ENCODE measurements at regions not wholly inside any gene's neighbourhood (a gene's known extent, or its start where the extent isn't known, plus 50 kb on each side); places are given as distances from the start of the nearest gene placed in this dataset.

DNA sequence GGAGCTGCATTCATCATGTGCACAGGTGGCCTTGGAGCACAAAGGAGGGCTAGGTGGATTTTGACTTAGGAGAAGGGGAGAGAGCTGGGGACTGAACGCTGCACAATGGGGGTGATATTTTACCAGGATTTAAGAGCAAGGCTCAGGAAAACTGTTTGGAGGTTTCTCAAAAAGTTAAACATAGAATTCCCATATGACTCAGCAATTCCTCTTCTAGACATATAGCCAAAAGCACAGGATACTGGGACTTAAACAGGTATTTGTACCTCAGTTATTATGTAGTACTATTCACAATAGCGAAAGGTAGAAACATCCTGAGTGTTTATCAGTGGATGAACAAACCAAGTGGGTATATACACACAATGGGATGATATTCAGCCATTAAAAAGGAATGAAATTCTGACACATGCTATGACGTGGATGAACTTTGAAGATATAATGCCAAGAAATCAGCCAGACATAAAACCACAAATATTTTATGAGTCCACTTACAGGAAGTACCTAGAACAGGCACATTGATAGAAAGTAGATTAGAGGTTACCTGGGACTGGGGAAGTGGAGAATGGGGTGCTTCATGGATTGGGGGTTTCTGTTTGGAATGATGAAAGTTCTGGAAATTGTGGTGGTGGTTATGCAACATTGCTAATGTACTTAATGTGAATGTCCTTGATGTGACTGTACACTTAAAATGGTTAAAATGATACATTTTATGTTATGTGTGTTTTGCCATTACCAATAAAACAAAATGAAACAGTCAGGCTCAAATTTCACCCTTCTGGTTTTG, 216.9 kb downstream of the HAUS1 start:
- no peak overlapping the region for H2BK12ac ChIP-seq (ENCODE audit: low read length)
- no peak overlapping the region for H3K18ac ChIP-seq (ENCODE audit: low read length)
- H3K79me2 ChIP-seq (ENCODE audit: control insufficient read depth, insufficient read depth, low read length, poor library complexity): no peaks in the 10 kb centered on the region
- H4K91ac ChIP-seq (ENCODE audit: low read depth, low read length): no peak overlapping the region
- H3K36me3 ChIP-seq (ENCODE audit: control insufficient read depth in 1 of 2, insufficient read depth in 2 of 2, low read length in 2 of 2): no peaks in the 10 kb centered on the region
- H3K4ac ChIP-seq (ENCODE audit: low read depth, low read length): no peak overlapping the region
- no peak overlapping the region for H2AFZ ChIP-seq (ENCODE audit: insufficient read depth, low read length, poor library complexity)
- H4K8ac ChIP-seq (ENCODE audit: low read depth, low read length): no peak overlapping the region
- no peak overlapping the region for H3K27ac ChIP-seq (ENCODE audit: low read depth, low read length)
- H2BK5ac ChIP-seq (ENCODE audit: low read depth, low read length, poor library complexity): no peak overlapping the region
- H3K79me1 ChIP-seq (ENCODE audit: low read length): no peaks in the 10 kb centered on the region
- H3K4me2 ChIP-seq (ENCODE audit: low read length): no peak overlapping the region
- H2BK120ac ChIP-seq (ENCODE audit: insufficient read depth, low read length, poor library complexity): no peak overlapping the region
- WGBS (ENCODE audit: extremely low coverage, insufficient coverage, insufficient read length): no CpG with 5 or more reads among the region's 3 CpGs
- H3K4me3 ChIP-seq (ENCODE audit: low read depth, low read length): no peak overlapping the region
- no peaks in the 10 kb centered on the region for H3K4me1 ChIP-seq (ENCODE audit: control insufficient read depth in 1 of 2, insufficient read depth in 2 of 2, low read length in 2 of 2)
- H3K23ac ChIP-seq (ENCODE audit: low read length): no peak overlapping the region
- H3K9ac ChIP-seq (ENCODE audit: low read length): no peak overlapping the region
- no peaks in the 10 kb centered on the region for H3K27me3 ChIP-seq (ENCODE audit: insufficient read depth, low read length)
- DNase-seq: no peak
- H4K12ac ChIP-seq (ENCODE audit: low read depth, low read length): no peak overlapping the region
- no peak overlapping the region for H3K14ac ChIP-seq (ENCODE audit: low read length)
- H2AK5ac ChIP-seq (ENCODE audit: low read length): no peak overlapping the region
- no peaks in the 10 kb centered on the region for H3K9me3 ChIP-seq (ENCODE audit: insufficient read depth, low read depth, low read length)

DNA sequence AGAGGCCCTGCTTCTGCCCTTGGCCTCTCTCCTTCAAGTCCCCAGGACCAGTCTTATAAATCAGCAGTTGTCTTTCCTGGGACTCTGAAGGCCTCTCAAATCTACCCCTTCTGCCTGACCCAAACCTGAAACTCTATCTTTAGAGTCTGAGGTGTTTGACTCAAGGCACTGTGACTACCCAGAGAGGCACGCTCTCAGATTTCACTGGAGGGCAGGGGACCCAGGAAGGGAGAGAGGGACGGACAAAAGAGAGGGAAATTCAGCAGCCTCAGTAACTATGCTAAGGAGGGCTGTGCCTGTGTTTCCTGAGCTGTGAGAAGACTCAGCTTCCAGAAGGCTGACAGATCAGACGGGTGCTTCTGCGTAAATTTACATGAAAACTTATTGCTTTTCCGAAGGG, 217.8 kb downstream of the HAUS1 start:
- Histone ChIP-seq H3K4ac (ENCODE audit: low read depth, low read length) (no peak overlapping the region), H2BK12ac (ENCODE audit: low read length) (no peak overlapping the region), H3K18ac (ENCODE audit: low read length) (no peak overlapping the region), H3K4me3 (ENCODE audit: low read depth, low read length) (no peak overlapping the region), H2AFZ (ENCODE audit: insufficient read depth, low read length, poor library complexity) (no peak overlapping the region), H3K79me1 (ENCODE audit: low read length) (no peaks in the 10 kb centered on the region), H3K14ac (ENCODE audit: low read length) (no peak overlapping the region), H3K4me2 (ENCODE audit: low read length) (no peak overlapping the region), H3K79me2 (ENCODE audit: control insufficient read depth, insufficient read depth, low read length, poor library complexity) (no peaks in the 10 kb centered on the region), H3K9me3 (ENCODE audit: insufficient read depth, low read depth, low read length) (no peaks in the 10 kb centered on the region), H2BK120ac (ENCODE audit: insufficient read depth, low read length, poor library complexity) (no peak overlapping the region), H2BK5ac (ENCODE audit: low read depth, low read length, poor library complexity) (no peak overlapping the region), H4K8ac (ENCODE audit: low read depth, low read length) (no peak overlapping the region), H3K36me3 (ENCODE audit: control insufficient read depth in 1 of 2, insufficient read depth in 2 of 2, low read length in 2 of 2) (no peaks in the 10 kb centered on the region), H4K12ac (ENCODE audit: low read depth, low read length) (no peak overlapping the region), H3K9ac (ENCODE audit: low read length) (no peak overlapping the region), H2AK5ac (ENCODE audit: low read length) (no peak overlapping the region), H3K4me1 (ENCODE audit: control insufficient read depth in 1 of 2, insufficient read depth in 2 of 2, low read length in 2 of 2) (peaks cover 0 to 2% of the 10 kb centered on the region in 2 experiments), H3K27ac (ENCODE audit: low read depth, low read length) (no peak overlapping the region), H3K23ac (ENCODE audit: low read length) (no peak overlapping the region), H4K91ac (ENCODE audit: low read depth, low read length) (no peak overlapping the region), H3K27me3 (ENCODE audit: insufficient read depth, low read length) (no peaks in the 10 kb centered on the region)
- WGBS (ENCODE audit: extremely low coverage, insufficient coverage, insufficient read length): no CpG with 5 or more reads among the region's 5 CpGs
- DNase-seq: no peak

DNA sequence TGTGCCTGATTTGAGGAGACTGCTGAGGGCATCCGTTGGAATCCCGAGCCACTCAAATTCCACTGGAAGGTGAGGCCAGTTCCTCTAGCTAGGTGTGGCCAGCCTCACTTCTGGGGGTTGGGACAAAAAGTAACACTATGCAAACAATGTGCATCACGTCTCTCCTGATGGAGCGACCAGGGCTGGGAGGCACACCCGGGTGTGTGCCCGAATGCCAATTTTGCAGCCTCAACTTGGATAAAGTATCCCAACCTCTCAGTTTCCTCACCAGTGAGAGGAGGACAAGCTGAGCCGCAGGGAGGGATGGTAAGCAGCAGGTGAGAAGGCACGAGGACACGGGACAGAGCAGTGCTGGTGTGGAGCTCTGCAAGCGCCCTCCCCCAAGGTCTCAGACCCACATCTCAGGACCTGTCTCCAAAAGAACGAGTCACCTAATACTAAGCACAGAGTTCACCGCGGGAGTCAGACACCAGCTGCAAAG, 218.3 kb downstream of the HAUS1 start:
- no peak for DNase-seq
- Histone ChIP-seq H4K8ac (ENCODE audit: low read depth, low read length) (no peak overlapping the region), H2BK5ac (ENCODE audit: low read depth, low read length, poor library complexity) (no peak overlapping the region), H3K79me1 (ENCODE audit: low read length) (no peaks in the 10 kb centered on the region), H2AK5ac (ENCODE audit: low read length) (no peak overlapping the region), H3K27me3 (ENCODE audit: insufficient read depth, low read length) (no peaks in the 10 kb centered on the region), H3K4me1 (ENCODE audit: control insufficient read depth in 1 of 2, insufficient read depth in 2 of 2, low read length in 2 of 2) (peaks cover 0 to 2% of the 10 kb centered on the region in 2 experiments), H3K9me3 (ENCODE audit: insufficient read depth, low read depth, low read length) (no peaks in the 10 kb centered on the region), H3K36me3 (ENCODE audit: control insufficient read depth in 1 of 2, insufficient read depth in 2 of 2, low read length in 2 of 2) (no peaks in the 10 kb centered on the region), H3K4me3 (ENCODE audit: low read depth, low read length) (no peak overlapping the region), H3K9ac (ENCODE audit: low read length) (no peak overlapping the region), H3K79me2 (ENCODE audit: control insufficient read depth, insufficient read depth, low read length, poor library complexity) (no peaks in the 10 kb centered on the region), H3K4me2 (ENCODE audit: low read length) (no peak overlapping the region), H2AFZ (ENCODE audit: insufficient read depth, low read length, poor library complexity) (no peak overlapping the region), H3K23ac (ENCODE audit: low read length) (no peak overlapping the region), H3K18ac (ENCODE audit: low read length) (no peak overlapping the region), H3K4ac (ENCODE audit: low read depth, low read length) (no peak overlapping the region), H3K14ac (ENCODE audit: low read length) (no peak overlapping the region), H2BK12ac (ENCODE audit: low read length) (no peak overlapping the region), H3K27ac (ENCODE audit: low read depth, low read length) (no peak overlapping the region), H4K12ac (ENCODE audit: low read depth, low read length) (no peak overlapping the region), H4K91ac (ENCODE audit: low read depth, low read length) (no peak overlapping the region), H2BK120ac (ENCODE audit: insufficient read depth, low read length, poor library complexity) (no peak overlapping the region)
- WGBS (ENCODE audit: extremely low coverage, insufficient coverage, insufficient read length): no CpG with 5 or more reads among the region's 13 CpGs

DNA sequence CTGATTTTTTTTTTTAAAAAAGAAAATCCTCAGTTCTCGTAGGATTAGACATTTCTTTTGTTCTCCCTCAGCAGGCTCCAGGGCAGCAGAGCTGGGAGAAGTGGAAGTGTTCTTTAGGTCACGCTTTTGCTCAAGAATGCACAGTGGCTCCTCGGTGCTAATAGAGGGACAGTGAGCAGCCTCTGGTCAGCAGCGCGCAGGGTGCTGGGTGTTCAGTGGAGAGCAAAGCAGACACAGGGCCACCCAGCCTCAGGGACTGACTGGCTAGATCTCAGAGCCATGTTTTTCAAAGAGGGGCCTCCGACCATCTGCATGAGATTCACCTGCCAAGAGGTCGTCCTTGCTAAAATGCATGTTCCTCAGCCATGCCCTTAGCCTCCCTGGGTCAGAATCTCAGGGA, 218.8 kb downstream of the HAUS1 start:
- Histone ChIP-seq H3K27ac (ENCODE audit: low read depth, low read length) (no peak overlapping the region), H3K4me2 (ENCODE audit: low read length) (no peak overlapping the region), H4K91ac (ENCODE audit: low read depth, low read length) (no peak overlapping the region), H2BK5ac (ENCODE audit: low read depth, low read length, poor library complexity) (no peak overlapping the region), H3K18ac (ENCODE audit: low read length) (no peak overlapping the region), H2AK5ac (ENCODE audit: low read length) (no peak overlapping the region), H3K9ac (ENCODE audit: low read length) (no peak overlapping the region), H3K4ac (ENCODE audit: low read depth, low read length) (no peak overlapping the region), H2BK120ac (ENCODE audit: insufficient read depth, low read length, poor library complexity) (no peak overlapping the region), H3K9me3 (ENCODE audit: insufficient read depth, low read depth, low read length) (no peaks in the 10 kb centered on the region), H3K79me1 (ENCODE audit: low read length) (no peaks in the 10 kb centered on the region), H2BK12ac (ENCODE audit: low read length) (no peak overlapping the region), H4K8ac (ENCODE audit: low read depth, low read length) (no peak overlapping the region), H3K36me3 (ENCODE audit: control insufficient read depth in 1 of 2, insufficient read depth in 2 of 2, low read length in 2 of 2) (no peaks in the 10 kb centered on the region), H3K4me1 (ENCODE audit: control insufficient read depth in 1 of 2, insufficient read depth in 2 of 2, low read length in 2 of 2) (peaks cover 0 to 2% of the 10 kb centered on the region in 2 experiments), H3K27me3 (ENCODE audit: insufficient read depth, low read length) (no peaks in the 10 kb centered on the region), H3K14ac (ENCODE audit: low read length) (no peak overlapping the region), H3K79me2 (ENCODE audit: control insufficient read depth, insufficient read depth, low read length, poor library complexity) (no peaks in the 10 kb centered on the region), H2AFZ (ENCODE audit: insufficient read depth, low read length, poor library complexity) (no peak overlapping the region), H3K23ac (ENCODE audit: low read length) (no peak overlapping the region), H3K4me3 (ENCODE audit: low read depth, low read length) (no peak overlapping the region), H4K12ac (ENCODE audit: low read depth, low read length) (no peak overlapping the region)
- WGBS (ENCODE audit: extremely low coverage, insufficient coverage, insufficient read length): no CpG with 5 or more reads among the region's 7 CpGs
- DNase-seq: no peak
